HL-60/S4 (cell line): ENCODE measurements at regions not wholly inside any gene's neighbourhood (a gene's known extent, or its start where the extent isn't known, plus 50 kb on each side); places are given as distances from the start of the nearest gene placed in this dataset.
"Not testable (repeated sequence)": the region's sequence is repeated elsewhere in the genome, so short reads cannot be mapped to it uniquely, and the experiment has no call there.

Source experiments
- in situ Hi-C: fragments of 300-500 bp; cut with MboI; formaldehyde crosslinking; loops from 2 replicates; pipeline ENCODE4 v1.14.3; 2022; ENCODE audit warnings: low sequenced_read_pairs

GRCh38 chr12:131311279-131311722 is 357.6 kb downstream of the ADGRD1 start:
- in situ Hi-C loops, result not testable (repeated sequence)

GRCh38 chr12:131311764-131312163 is 358.1 kb downstream of the ADGRD1 start:
- in situ Hi-C loops, result no loop called here

- in situ Hi-C loops, result not testable (repeated sequence)
Measured at GRCh38 chr12:131312382-131312781, 358.7 kb downstream of the ADGRD1 start.

- in situ Hi-C loops, result no loop called here
Measured at GRCh38 chr12:131312793-131313545, 359.3 kb downstream of the ADGRD1 start.

GRCh38 chr12:131313635-131314034 is 359.9 kb downstream of the ADGRD1 start:
- in situ Hi-C loops, result no loop called here

GRCh38 chr12:131314524-131315090 is 360.9 kb downstream of the ADGRD1 start:
- in situ Hi-C loops, result no loop called here

- in situ Hi-C loops, result no loop called here
Measured at GRCh38 chr12:131315601-131316000, 361.9 kb downstream of the ADGRD1 start.

GRCh38 chr12:131316388-131316787 is 362.7 kb downstream of the ADGRD1 start:
- in situ Hi-C loops, result no loop called here

GRCh38 chr12:131318045-131318685 is 364.5 kb downstream of the ADGRD1 start:
- in situ Hi-C loops, result no loop called here

GRCh38 chr12:131321988-131322387 is 368.3 kb downstream of the ADGRD1 start:
- in situ Hi-C loops, result no loop called here

- in situ Hi-C loops, result not testable (repeated sequence)
Measured at GRCh38 chr12:131322460-131322859, 368.8 kb downstream of the ADGRD1 start.

GRCh38 chr12:131323879-131324278 is 370.2 kb downstream of the ADGRD1 start:
- in situ Hi-C loops, result no loop called here

GRCh38 chr12:131327521-131328488 is 374.1 kb downstream of the ADGRD1 start:
- in situ Hi-C loops, result no loop called here

- in situ Hi-C loops, result not testable (repeated sequence)
Measured at GRCh38 chr12:131328861-131329845, 375.4 kb downstream of the ADGRD1 start.

GRCh38 chr12:131330106-131330815 is 376.6 kb downstream of the ADGRD1 start:
- in situ Hi-C loops, result no loop called here

- in situ Hi-C loops, result no loop called here
Measured at GRCh38 chr12:131331148-131331750, 377.5 kb downstream of the ADGRD1 start.

- in situ Hi-C loops, result no loop called here
Measured at GRCh38 chr12:131332224-131332623, 378.5 kb downstream of the ADGRD1 start.

- in situ Hi-C loops, result no loop called here
Measured at GRCh38 chr12:131333136-131333535, 377.8 kb upstream of the SFSWAP start.
